GM12878 (cell line): ENCODE measurements at regions not wholly inside any gene's neighbourhood (a gene's known extent, or its start where the extent isn't known, plus 50 kb on each side); places are given as distances from the start of the nearest gene placed in this dataset.

Source experiments
- ATAC-seq: fragments of 200-7000 bp; cut with Tn5 transposase; 3 replicates; pipeline ENCODE4 v1.9.1; 2020; ENCODE audit warnings: mild to moderate bottlenecking, moderate library complexity
- BruUV-seq: library from RNA; stranded (reverse); fragments of 400-500 nt; replicated peaks from 2 replicates; lab custom pipeline; 2021; lab: Mats Ljungman, UMichigan
- CTCF ChIA-PET: fragments of 300-600 bp; sonication (Branson Sonifier 250); formaldehyde crosslinking; extraction: SDS; loops from one replicate; lab custom pipeline; 2021; ENCODE audit warnings: inconsistent platforms; lab: Yijun Ruan, JAX
- POLR2A ChIA-PET: fragments of 350-600 bp; formaldehyde crosslinking; extraction: SDS; loops from one replicate; lab custom pipeline; 2021; ENCODE audit warnings: inconsistent platforms; lab: Charles Lee
- RAD21 ChIA-PET: fragments of 300-600 bp; sonication (Branson Sonifier 250); formaldehyde crosslinking; loops from one replicate; lab custom pipeline; 2023; ENCODE audit warnings: antibody characterized with exemption; ENCODE audit not compliant: unreplicated experiment; lab: Charles Lee
- SMC1A ChIA-PET: fragments of 300-600 bp; sonication (Branson Sonifier 250); formaldehyde crosslinking; loops from one replicate; lab custom pipeline; 2023; ENCODE audit not compliant: unreplicated experiment, uncharacterized antibody; lab: Charles Lee
- DNase-seq: peaks from one replicate; pipeline ENCODE4 v3.0.0-alpha.2; 2011; ENCODE audit warnings: low read depth, low spot score
- FAIRE-seq: peaks from 3 replicates; lab custom pipeline; 2011; peaks lifted over from hg19 to GRCh38; lab: Jason Lieb, UNC
- H2AFZ ChIP-seq: 2 replicates; pipeline ENCODE4 v1.6.0; 2011; ENCODE audit warnings: low read depth, low read length, control low read depth; ENCODE audit not compliant: control insufficient read depth
- H3K27ac ChIP-seq: 2 replicates; pipeline ENCODE4 v1.5.1; 2011; ENCODE audit warnings: control low read depth; ENCODE audit not compliant: control insufficient read depth, insufficient read depth
- H3K27me3 ChIP-seq, 2 experiments: replicated peaks in 1 of 2; 2 replicates each; pipeline versions ENCODE4 v1.6.0 to v1.6.1; 2011; ENCODE audit warnings: low read length in 1 of 2; ENCODE audit not compliant: control insufficient read depth in 2 of 2, insufficient read depth in 2 of 2
- H3K36me3 ChIP-seq, 2 experiments: 2 replicates each; pipeline ENCODE4 v1.5.1; 2011; ENCODE audit warnings: low read length in 1 of 2; ENCODE audit not compliant: control insufficient read depth in 2 of 2, insufficient read depth in 2 of 2
- H3K4me1 ChIP-seq: 2 replicates; pipeline ENCODE4 v1.6.1; 2011; ENCODE audit warnings: mild to moderate bottlenecking, low read length, moderate library complexity, mixed read lengths; ENCODE audit not compliant: control insufficient read depth, insufficient read depth
- H3K4me2 ChIP-seq: 2 replicates; pipeline ENCODE4 v1.6.0; 2011; ENCODE audit warnings: control low read depth; ENCODE audit not compliant: control insufficient read depth, insufficient read depth
- H3K4me3 ChIP-seq: fragments of 200-600 bp; sonication (generic); 2 replicates; pipeline ENCODE4 v1.5.1; 2016
- H3K79me2 ChIP-seq: 2 replicates; pipeline ENCODE4 v1.6.0; 2011; ENCODE audit warnings: low read length; ENCODE audit not compliant: control insufficient read depth, insufficient read depth
- H3K9ac ChIP-seq: 2 replicates; pipeline ENCODE4 v1.8.0; 2011; ENCODE audit warnings: low read length, control low read depth, mixed read lengths; ENCODE audit not compliant: control insufficient read depth, insufficient read depth
- H3K9me3 ChIP-seq: replicated peaks from 3 replicates; pipeline ENCODE4 v1.5.1; 2011; ENCODE audit warnings: mild to moderate bottlenecking, low read length; ENCODE audit not compliant: control insufficient read depth, insufficient read depth
- H4K20me1 ChIP-seq: 2 replicates; pipeline ENCODE4 v1.6.0; 2011; ENCODE audit not compliant: control insufficient read depth, insufficient read depth
- BRCA1 ChIP-seq: IDR thresholded peaks from 2 replicates; pipeline ENCODE4 v1.6.1; 2011; ENCODE audit warnings: low read depth, low read length, improper control_type of control experiment
- CREM ChIP-seq: IDR thresholded peaks from 2 replicates; pipeline ENCODE4 v1.6.1; 2014; ENCODE audit warnings: antibody characterized with exemption, low read depth
- E2F4 ChIP-seq: IDR thresholded peaks from 2 replicates; pipeline ENCODE4 v1.6.1; 2012; ENCODE audit warnings: low read depth, low read length, improper control_type of control experiment
- FOXK2 ChIP-seq: fragments of 450-650 bp; IDR thresholded peaks from 2 replicates; pipeline ENCODE4 v1.6.1; 2017; ENCODE audit warnings: mild to moderate bottlenecking, moderate library complexity
- FOXM1 ChIP-seq: IDR thresholded peaks from 2 replicates; pipeline ENCODE4 v1.6.1; 2012; ENCODE audit warnings: low read depth, mild to moderate bottlenecking, inconsistent platforms, low read length, moderate library complexity
- HSF1 ChIP-seq: fragments of 150-350 bp; IDR thresholded peaks from 2 replicates; pipeline ENCODE4 v1.6.1; 2014; ENCODE audit warnings: mild to moderate bottlenecking, low read depth, low read length
- JUND ChIP-seq: IDR thresholded peaks from 2 replicates; pipeline ENCODE4 v1.6.1; 2012; ENCODE audit warnings: low read depth, mild to moderate bottlenecking, low read length, improper control_type of control experiment, moderate library complexity
- MAX ChIP-seq: IDR thresholded peaks from 2 replicates; pipeline ENCODE4 v1.6.1; 2012; ENCODE audit warnings: low read depth, low read length, improper control_type of control experiment
- MEF2B ChIP-seq: fragments of 450-650 bp; IDR thresholded peaks from 2 replicates; pipeline ENCODE4 v1.6.1; 2018; ENCODE audit warnings: mild to moderate bottlenecking, moderate library complexity; ENCODE audit not compliant: partially characterized antibody, poor library complexity, severe bottlenecking
- MLLT1 ChIP-seq: fragments of 450-650 bp; IDR thresholded peaks from 2 replicates; pipeline ENCODE4 v1.6.1; 2016; ENCODE audit warnings: mild to moderate bottlenecking
- NBN ChIP-seq: fragments of 450-650 bp; IDR thresholded peaks from 2 replicates; pipeline ENCODE4 v1.6.1; 2016
- NRF1 ChIP-seq: conservative IDR thresholded peaks from 2 replicates; pipeline ENCODE4 v1.6.1; 2011; ENCODE audit warnings: mild to moderate bottlenecking, low read depth, low read length, improper control_type of control experiment
- POLR2AphosphoS5 ChIP-seq: IDR thresholded peaks from 2 replicates; pipeline ENCODE4 v1.6.1; 2011; ENCODE audit warnings: mild to moderate bottlenecking, low read length, inconsistent platforms
- SIN3A ChIP-seq: IDR thresholded peaks from 2 replicates; pipeline ENCODE4 v1.6.1; 2012; ENCODE audit warnings: low read depth, low read length, improper control_type of control experiment
- SIX5 ChIP-seq: IDR thresholded peaks from 2 replicates; pipeline ENCODE4 v1.6.1; 2011; ENCODE audit warnings: mild to moderate bottlenecking, low read depth, low read length, moderate library complexity; ENCODE audit not compliant: severe bottlenecking
- WRNIP1 ChIP-seq: IDR thresholded peaks from 2 replicates; pipeline ENCODE4 v1.6.1; 2011; ENCODE audit warnings: low read depth, low read length, improper control_type of control experiment, borderline replicate concordance
- ZBTB40 ChIP-seq: fragments of 450-650 bp; IDR thresholded peaks from 2 replicates; pipeline ENCODE4 v1.6.1; 2016; ENCODE audit warnings: mild to moderate bottlenecking, moderate library complexity, borderline replicate concordance
- ZSCAN29 ChIP-seq: fragments of 450-650 bp; IDR thresholded peaks from 2 replicates; pipeline ENCODE4 v1.6.1; 2017; ENCODE audit warnings: mild to moderate bottlenecking, moderate library complexity
- in situ Hi-C: fragments of 300-500 bp; cut with MboI; formaldehyde crosslinking; loops from 9 replicates; pipeline ENCODE4 v1.14.3; 2018; ENCODE audit warnings: mixed read lengths
- intact Hi-C: fragments of 100-400 bp; cut with micrococcal nuclease; formaldehyde crosslinking; loops from one replicate; pipeline ENCODE4 v1.14.2; 2022; ENCODE audit not compliant: unreplicated experiment

- TF ChIP-seq E2F4 (no peak), FOXK2 (no peak), BRCA1 (no peak), ZSCAN29 (no peak), HSF1 (no peak), SIN3A (no peak), NRF1 (no peak), SIX5 (no peak), MEF2B (no peak), CREM (no peak), MAX (no peak), JUND (no peak)
Observed at GRCh38 chr15:34664418-34664817, 81.0 kb upstream of the GOLGA8B start (continued).

- no TSS peak for BruUV-seq
- no peak overlapping the region for H3K4me3 ChIP-seq
- no peaks in the 10 kb centered on the region for H3K36me3 ChIP-seq
- no peaks in the 10 kb centered on the region for H4K20me1 ChIP-seq
- ChIA-PET CTCF (no interaction called here), POLR2A (no interaction called here), SMC1A (no interaction called here), RAD21 (no interaction called here)
- no peak overlapping the region for H3K4me2 ChIP-seq
- no peak for DNase-seq
- no peak for FAIRE-seq
- no peak overlapping the region for H3K9ac ChIP-seq
- in situ Hi-C loops: no loop called here
- intact Hi-C loops: no loop called here
- H3K9me3 ChIP-seq: no peaks in the 10 kb centered on the region
- no peak overlapping the region for H2AFZ ChIP-seq
- no peaks in the 10 kb centered on the region for H3K4me1 ChIP-seq
- no peaks in the 10 kb centered on the region for H3K79me2 ChIP-seq
- ATAC-seq: no peak
- H3K27me3 ChIP-seq: no peaks in the 10 kb centered on the region; a peak in 1 of 4 replicates
- no peak overlapping the region for H3K27ac ChIP-seq
- no peak for TF ChIP-seq ZBTB40
- TF ChIP-seq WRNIP1: no peak
- no peak for TF ChIP-seq MLLT1
- TF ChIP-seq POLR2AphosphoS5: no peak
- no peak for TF ChIP-seq FOXM1
- no peak for TF ChIP-seq NBN
Observed at GRCh38 chr15:34663101-34663500, 79.7 kb upstream of the GOLGA8B start.
